Smooth muscle cell (in vitro differentiated cells): ENCODE measurements at regions not wholly inside any gene's neighbourhood (a gene's known extent, or its start where the extent isn't known, plus 50 kb on each side); places are given as distances from the start of the nearest gene placed in this dataset.

Experiments
- DNase-seq: peaks from one replicate; lab custom pipeline; 2025; ENCODE audit not compliant: unreplicated experiment; lab: John Stamatoyannopoulos, UW
- H2AFZ ChIP-seq: fragments of 200-600 bp; sonication (generic); 2 replicates; pipeline ENCODE4 v1.6.0; 2016; ENCODE audit warnings: antibody characterized with exemption, low read depth, mild to moderate bottlenecking
- H3F3A ChIP-seq: fragments of 200-600 bp; sonication (generic); 2 replicates; pipeline ENCODE4 v1.6.0; 2017; ENCODE audit warnings: antibody characterized with exemption, low read depth
- H3K27ac ChIP-seq: fragments of 200-600 bp; sonication (generic); 2 replicates; pipeline ENCODE4 v1.5.1; 2016; ENCODE audit warnings: low read depth, mild to moderate bottlenecking
- H3K27me3 ChIP-seq: fragments of 200-600 bp; sonication (generic); 2 replicates; pipeline ENCODE4 v1.6.1; 2016; ENCODE audit warnings: low read depth, mild to moderate bottlenecking
- H3K36me3 ChIP-seq: fragments of 200-600 bp; sonication (generic); 2 replicates; pipeline ENCODE4 v1.5.1; 2016; ENCODE audit warnings: low read depth
- H3K4me1 ChIP-seq: fragments of 200-600 bp; sonication (generic); 2 replicates; pipeline ENCODE4 v1.5.1; 2016; ENCODE audit warnings: low read depth
- H3K4me2 ChIP-seq: fragments of 200-600 bp; sonication (generic); 2 replicates; pipeline ENCODE4 v1.6.0; 2016; ENCODE audit warnings: mild to moderate bottlenecking
- H3K4me3 ChIP-seq: fragments of 200-600 bp; sonication (generic); 2 replicates; pipeline ENCODE4 v1.5.1; 2016; ENCODE audit warnings: mild to moderate bottlenecking
- H3K79me2 ChIP-seq: fragments of 200-600 bp; sonication (generic); 2 replicates; pipeline ENCODE4 v1.6.0; 2016; ENCODE audit warnings: low read depth, mild to moderate bottlenecking
- H3K9ac ChIP-seq: fragments of 200-600 bp; sonication (generic); 2 replicates; pipeline ENCODE4 v1.6.0; 2016; ENCODE audit warnings: low read depth
- H3K9me3 ChIP-seq: fragments of 200-600 bp; sonication (generic); replicated peaks from 2 replicates; pipeline ENCODE4 v1.5.1; 2016; ENCODE audit warnings: low read depth
- H4K20me1 ChIP-seq: fragments of 200-600 bp; sonication (generic); 2 replicates; pipeline ENCODE4 v1.6.0; 2016; ENCODE audit warnings: low read depth
- CTCF ChIP-seq: fragments of 200-600 bp; sonication (generic); IDR thresholded peaks from 2 replicates; pipeline ENCODE4 v1.5.1; 2017; ENCODE audit warnings: borderline replicate concordance, mild to moderate bottlenecking, antibody characterized with exemption; ENCODE audit not compliant: insufficient read depth, poor library complexity, severe bottlenecking
- WGBS: methylation state at CpG from one replicate; pipeline ENCODE4 v1.1.7; 2016; ENCODE audit warnings: low lambda C conversion rate; 5-methylcytosine and 5-hydroxymethylcytosine counted together

- Histone ChIP-seq H4K20me1 (no peaks in the 10 kb centered on the region), H3K4me3 (no peak overlapping the region)
- no peak for DNase-seq
Observed at GRCh38 chr11:31987118-31988005, 103.5 kb upstream of the RCN1 start.

GRCh38 chr11:31986201-31986889, 104.5 kb upstream of the RCN1 start:
- Histone ChIP-seq H3K9ac (no peak overlapping the region), H3K79me2 (no peaks in the 10 kb centered on the region), H2AFZ (no peak overlapping the region), H3K4me2 (no peak overlapping the region), H3F3A (no peaks in the 10 kb centered on the region), H3K9me3 (no peaks in the 10 kb centered on the region), H4K20me1 (no peaks in the 10 kb centered on the region), H3K27ac (no peak overlapping the region), H3K4me1 (no peaks in the 10 kb centered on the region), H3K27me3 (peaks cover 93% of the 10 kb centered on the region), H3K36me3 (no peaks in the 10 kb centered on the region), H3K4me3 (no peak overlapping the region)
- WGBS, result 83% methylated on average over 10 of the region's 10 CpGs
- no peak for DNase-seq
- no peak for TF ChIP-seq CTCF

More at GRCh38 chr11:31987118-31988005, 103.5 kb upstream of the RCN1 start:
- H3K36me3 ChIP-seq, result no peaks in the 10 kb centered on the region
- peaks cover 86% of the 10 kb centered on the region for H3K27me3 ChIP-seq
- no peaks in the 10 kb centered on the region for H3K4me1 ChIP-seq
- H3F3A ChIP-seq, result no peaks in the 10 kb centered on the region
- no peaks in the 10 kb centered on the region for H3K79me2 ChIP-seq
- no peak overlapping the region for H3K27ac ChIP-seq
- H3K4me2 ChIP-seq, result peak overlapping the region; percentile 65
- no peak for TF ChIP-seq CTCF
- no peaks in the 10 kb centered on the region for H3K9me3 ChIP-seq
- H3K9ac ChIP-seq, result no peak overlapping the region
- H2AFZ ChIP-seq, result no peak overlapping the region
- WGBS, result 20% methylated on average over 50 of the region's 64 CpGs

GRCh38 chr11:31981457-31981856, 109.4 kb upstream of the RCN1 start:
- no peak overlapping the region for H3K4me2 ChIP-seq
- H3K27ac ChIP-seq, result no peak overlapping the region
- no peak for DNase-seq
- H3K27me3 ChIP-seq, result peaks cover 53% of the 10 kb centered on the region
- H2AFZ ChIP-seq, result no peak overlapping the region
- H3K79me2 ChIP-seq, result no peaks in the 10 kb centered on the region
- H4K20me1 ChIP-seq, result no peaks in the 10 kb centered on the region
- WGBS, result 89% methylated on average over 1 of the region's 1 CpG
- H3K36me3 ChIP-seq, result no peaks in the 10 kb centered on the region
- no peaks in the 10 kb centered on the region for H3K9me3 ChIP-seq
- no peaks in the 10 kb centered on the region for H3K4me1 ChIP-seq
- no peak overlapping the region for H3K4me3 ChIP-seq
- no peaks in the 10 kb centered on the region for H3F3A ChIP-seq
- TF ChIP-seq CTCF, result no peak
- H3K9ac ChIP-seq, result no peak overlapping the region
